Tibial nerve (tissue), 3 donors: ENCODE measurements at regions not wholly inside any gene's neighbourhood (a gene's known extent, or its start where the extent isn't known, plus 50 kb on each side); places are given as distances from the start of the nearest gene placed in this dataset.

Experiments used
- CTCF ChIP-seq, 5 experiments: fragments of 200-600 bp in 3 of 5; fragments of 450-650 bp in 2 of 5; sonication (generic) in 3 of 5; IDR thresholded peaks; one replicate each; pipeline ENCODE4 v1.5.1; 2016 to 2019; ENCODE audit warnings: antibody characterized with exemption in 5 of 5, mild to moderate bottlenecking in 3 of 5, moderate library complexity in 2 of 5
- POLR2A ChIP-seq, 2 donors: fragments of 450-650 bp; IDR thresholded peaks; one replicate each; pipeline ENCODE4 v1.6.1; 2017; ENCODE audit warnings: antibody characterized with exemption in 2 of 2, mild to moderate bottlenecking in 2 of 2, moderate library complexity in 2 of 2

GRCh38 chr1:208595745-208596144 is 351.6 kb upstream of the PLXNA2 start:
- no peak for TF ChIP-seq CTCF (IDR thresholded peaks at IDR 0.05)
- TF ChIP-seq POLR2A (IDR thresholded peaks at IDR 0.05), result no peak
